ENCODE measurements at regions not wholly inside any gene's neighbourhood (a gene's known extent, or its start where the extent isn't known, plus 50 kb on each side); places are given as distances from the start of the nearest gene placed in this dataset.

DNA sequence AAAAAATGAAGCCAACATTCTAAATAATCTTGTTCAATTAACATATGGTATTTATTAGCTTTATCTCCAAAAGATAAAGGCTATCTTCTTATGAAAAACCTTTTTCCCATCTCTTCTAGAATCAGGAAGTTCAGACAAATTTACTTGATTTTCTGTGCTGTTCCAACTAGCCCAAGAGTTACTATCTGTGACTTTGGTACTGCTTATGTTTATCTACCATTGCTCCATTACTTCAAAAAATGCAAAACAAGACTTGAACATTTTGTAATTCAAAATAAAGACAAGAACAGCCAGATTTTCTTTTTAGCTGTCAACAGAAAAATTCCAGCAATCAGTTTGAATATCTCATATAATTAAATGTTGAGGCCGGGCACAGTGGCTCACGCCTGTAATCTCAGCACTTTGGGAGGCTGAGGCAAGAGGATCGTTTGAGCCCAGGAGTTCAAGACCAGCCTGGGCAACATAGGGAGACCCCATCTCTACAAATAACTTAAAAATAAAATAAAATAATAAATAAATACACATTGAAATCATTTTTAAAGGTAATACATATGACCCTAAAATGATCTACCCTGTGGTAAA lies 188.5 kb downstream of the LTN1 start:
- peaks cover 18% of the 10 kb centered on the region for H3K9me3 Mint-ChIP-seq
- H3K36me3 Mint-ChIP-seq: no peaks in the 10 kb centered on the region
- no peak for DNase-seq (ENCODE audit: low spot score in 2 of 2, unreplicated experiment in 2 of 2)
- TF ChIP-seq CTCF (IDR thresholded peaks at IDR 0.05; ENCODE audit: unreplicated experiment): no peak
- H3K27ac Mint-ChIP-seq: no peak overlapping the region
- no peak overlapping the region for H3K4me3 Mint-ChIP-seq
- H3K4me1 Mint-ChIP-seq: peaks cover 2% of the 10 kb centered on the region
- H3K27me3 Mint-ChIP-seq (ENCODE audit: low read depth): peaks cover 8% of the 10 kb centered on the region

DNA sequence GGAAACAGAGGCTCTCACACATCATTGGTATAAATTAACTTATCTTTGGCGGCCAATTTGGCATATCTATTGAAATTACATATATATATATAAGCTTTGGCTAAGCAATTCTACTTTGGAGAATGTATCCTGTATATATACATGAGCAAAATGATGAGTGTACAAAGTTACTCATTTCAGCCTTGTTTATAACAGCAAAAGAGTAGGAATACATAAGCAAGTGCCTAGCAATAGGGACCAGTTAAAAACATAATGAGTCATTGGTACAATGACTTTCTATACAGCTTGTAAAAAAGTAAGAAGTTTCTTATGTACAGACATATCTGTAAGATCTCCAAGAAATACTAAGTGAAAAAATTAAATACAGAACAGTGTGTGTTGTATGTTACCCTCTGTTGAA lies 190.8 kb downstream of the LTN1 start:
- H3K4me3 Mint-ChIP-seq: no peak overlapping the region
- no peak for TF ChIP-seq CTCF (IDR thresholded peaks at IDR 0.05; ENCODE audit: unreplicated experiment)
- H3K27me3 Mint-ChIP-seq (ENCODE audit: low read depth): peaks cover 5% of the 10 kb centered on the region
- H3K36me3 Mint-ChIP-seq: no peaks in the 10 kb centered on the region
- H3K27ac Mint-ChIP-seq: no peak overlapping the region
- DNase-seq (ENCODE audit: low spot score in 2 of 2, unreplicated experiment in 2 of 2): no peak
- no peaks in the 10 kb centered on the region for H3K9me3 Mint-ChIP-seq
- H3K4me1 Mint-ChIP-seq: peaks cover 2% of the 10 kb centered on the region

DNA sequence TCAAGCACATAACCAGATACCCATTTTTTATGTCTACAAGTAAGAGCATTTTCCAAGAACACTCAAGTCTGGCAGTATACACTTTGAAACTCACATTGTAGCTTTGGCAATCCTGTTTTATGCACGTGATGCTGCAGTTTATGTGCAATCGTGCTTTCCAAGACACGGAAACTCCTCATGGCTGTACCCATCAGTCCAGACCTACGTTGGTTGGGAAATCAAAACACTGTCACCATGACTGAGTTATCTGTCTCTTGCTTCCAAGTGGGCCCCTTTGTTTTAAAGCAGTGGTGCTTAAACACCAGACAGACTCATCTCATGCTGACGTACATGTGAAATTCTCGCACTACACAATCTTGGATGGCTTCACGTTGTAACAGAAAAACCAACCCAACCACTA lies 192.8 kb downstream of the LTN1 start:
- Mint-ChIP-seq H3K27me3 (ENCODE audit: low read depth) (no peaks in the 10 kb centered on the region), H3K4me3 (no peak overlapping the region), H3K4me1 (peaks cover 2% of the 10 kb centered on the region), H3K27ac (no peak overlapping the region), H3K36me3 (no peaks in the 10 kb centered on the region), H3K9me3 (no peaks in the 10 kb centered on the region)
- DNase-seq (ENCODE audit: low spot score in 2 of 2, unreplicated experiment in 2 of 2): no peak
- no peak for TF ChIP-seq CTCF (IDR thresholded peaks at IDR 0.05; ENCODE audit: unreplicated experiment)

DNA sequence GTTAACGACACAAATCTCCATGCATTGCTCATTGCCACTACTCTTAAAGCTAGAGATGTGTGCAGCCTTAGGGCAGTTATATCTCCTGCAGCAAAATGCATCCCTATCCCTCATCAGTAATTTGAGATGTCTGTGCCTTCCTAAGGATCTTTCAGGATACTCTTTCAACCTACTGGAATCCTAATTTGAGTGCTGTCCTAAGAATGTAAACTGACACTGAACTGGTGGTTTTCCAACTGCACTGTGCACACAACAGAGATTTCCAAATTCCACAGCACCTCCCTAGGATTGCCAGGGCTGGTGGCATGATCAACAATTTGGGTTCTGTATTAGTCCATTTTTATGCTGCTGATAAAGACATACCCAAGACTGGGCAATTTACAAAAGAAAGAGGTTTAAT lies 193.9 kb downstream of the LTN1 start:
- no peak overlapping the region for H3K27ac Mint-ChIP-seq
- H3K36me3 Mint-ChIP-seq: no peaks in the 10 kb centered on the region
- H3K4me3 Mint-ChIP-seq: no peak overlapping the region
- no peaks in the 10 kb centered on the region for H3K27me3 Mint-ChIP-seq (ENCODE audit: low read depth)
- no peaks in the 10 kb centered on the region for H3K9me3 Mint-ChIP-seq
- DNase-seq (ENCODE audit: low spot score in 2 of 2, unreplicated experiment in 2 of 2): no peak
- no peak for TF ChIP-seq CTCF (IDR thresholded peaks at IDR 0.05; ENCODE audit: unreplicated experiment)
- no peaks in the 10 kb centered on the region for H3K4me1 Mint-ChIP-seq

- Mint-ChIP-seq H3K27ac (no peak overlapping the region), H3K27me3 (ENCODE audit: low read depth) (no peaks in the 10 kb centered on the region), H3K4me3 (no peak overlapping the region), H3K4me1 (peaks cover 3% of the 10 kb centered on the region), H3K36me3 (no peaks in the 10 kb centered on the region), H3K9me3 (no peaks in the 10 kb centered on the region)
- no peak for DNase-seq (ENCODE audit: low spot score in 2 of 2, unreplicated experiment in 2 of 2)
- TF ChIP-seq CTCF (IDR thresholded peaks at IDR 0.05; ENCODE audit: unreplicated experiment): no peak
These were observed 197.4 kb downstream of the LTN1 start for GRCh38 chr21:28795251-28795650.

DNA sequence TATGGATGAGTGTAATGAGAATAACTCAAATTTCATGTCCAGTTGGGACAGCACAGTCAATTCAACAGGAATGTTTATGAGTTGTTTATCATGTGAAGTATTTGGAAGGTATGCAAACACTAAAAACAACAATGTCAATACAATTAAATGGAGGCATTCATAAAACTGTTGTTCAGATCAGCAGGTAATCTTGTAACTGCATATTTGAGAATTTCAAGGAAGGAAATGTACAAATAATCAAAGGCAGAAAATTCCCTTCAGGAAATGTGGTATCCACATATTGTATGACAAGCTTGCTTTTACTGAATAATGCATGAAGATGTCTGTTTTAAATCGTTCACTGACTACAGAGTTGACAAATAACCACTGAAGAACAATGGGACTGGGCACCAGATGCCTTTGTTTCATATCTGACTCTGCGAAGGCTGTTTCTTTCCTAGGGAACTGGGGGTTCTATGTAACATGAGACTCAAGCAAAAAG lies 198.3 kb downstream of the LTN1 start:
- no peaks in the 10 kb centered on the region for H3K9me3 Mint-ChIP-seq
- TF ChIP-seq CTCF (IDR thresholded peaks at IDR 0.05; ENCODE audit: unreplicated experiment): no peak
- no peaks in the 10 kb centered on the region for H3K36me3 Mint-ChIP-seq
- H3K4me1 Mint-ChIP-seq: peaks cover 8% of the 10 kb centered on the region
- no peaks in the 10 kb centered on the region for H3K27me3 Mint-ChIP-seq (ENCODE audit: low read depth)
- H3K27ac Mint-ChIP-seq: no peak overlapping the region
- DNase-seq (ENCODE audit: low spot score in 2 of 2, unreplicated experiment in 2 of 2): no peak
- no peak overlapping the region for H3K4me3 Mint-ChIP-seq

All from mesothelial cell of epicardium (in vitro differentiated cells).